ENCODE measurements at regions not wholly inside any gene's neighbourhood (a gene's known extent, or its start where the extent isn't known, plus 50 kb on each side); places are given as distances from the start of the nearest gene placed in this dataset.

DNA sequence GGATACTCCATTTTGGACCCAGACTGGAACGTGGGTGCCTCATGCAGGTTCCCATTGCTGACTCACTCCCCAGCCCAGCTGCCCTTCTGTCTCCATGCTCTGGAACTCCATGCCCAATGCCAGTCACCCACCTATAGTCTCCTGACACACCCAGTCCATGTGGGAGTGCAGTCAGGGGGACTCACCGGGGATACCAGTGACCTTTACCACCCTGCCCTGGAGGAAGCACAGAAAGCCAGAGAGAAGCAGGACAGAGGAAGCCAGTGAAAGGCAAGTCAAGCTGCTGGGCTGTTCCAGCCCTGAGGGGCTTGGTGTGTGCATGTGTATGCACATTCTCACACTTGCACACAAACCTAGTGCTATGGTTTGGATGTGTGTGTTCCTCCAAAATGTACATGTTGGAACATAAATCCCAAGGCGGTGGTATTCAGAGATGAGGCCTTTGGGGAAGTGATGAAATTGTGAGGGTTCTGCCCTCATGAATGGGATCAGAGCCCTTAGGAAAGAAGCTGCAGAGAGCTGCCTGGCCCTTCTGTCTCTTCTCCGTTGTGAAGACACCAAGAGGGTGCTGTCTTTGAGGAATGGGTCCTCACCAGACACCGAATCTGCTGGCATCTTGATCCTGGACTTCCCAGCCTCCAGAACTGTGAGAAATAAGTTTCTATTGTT, 121.4 kb upstream of the MAFB start:
- TF ChIP-seq PHF8 (CRISPR knock-in tag; IDR thresholded peaks at IDR 0.05) (no peak), ZNF33A (CRISPR knock-in tag; IDR thresholded peaks at IDR 0.05; ENCODE audit: borderline replicate concordance) (no peak), EZH2 (conservative IDR thresholded peaks at IDR 0.05; ENCODE audit: low read depth, low read length) (no peak)
- TF ChIP-seq, protein P1, sequence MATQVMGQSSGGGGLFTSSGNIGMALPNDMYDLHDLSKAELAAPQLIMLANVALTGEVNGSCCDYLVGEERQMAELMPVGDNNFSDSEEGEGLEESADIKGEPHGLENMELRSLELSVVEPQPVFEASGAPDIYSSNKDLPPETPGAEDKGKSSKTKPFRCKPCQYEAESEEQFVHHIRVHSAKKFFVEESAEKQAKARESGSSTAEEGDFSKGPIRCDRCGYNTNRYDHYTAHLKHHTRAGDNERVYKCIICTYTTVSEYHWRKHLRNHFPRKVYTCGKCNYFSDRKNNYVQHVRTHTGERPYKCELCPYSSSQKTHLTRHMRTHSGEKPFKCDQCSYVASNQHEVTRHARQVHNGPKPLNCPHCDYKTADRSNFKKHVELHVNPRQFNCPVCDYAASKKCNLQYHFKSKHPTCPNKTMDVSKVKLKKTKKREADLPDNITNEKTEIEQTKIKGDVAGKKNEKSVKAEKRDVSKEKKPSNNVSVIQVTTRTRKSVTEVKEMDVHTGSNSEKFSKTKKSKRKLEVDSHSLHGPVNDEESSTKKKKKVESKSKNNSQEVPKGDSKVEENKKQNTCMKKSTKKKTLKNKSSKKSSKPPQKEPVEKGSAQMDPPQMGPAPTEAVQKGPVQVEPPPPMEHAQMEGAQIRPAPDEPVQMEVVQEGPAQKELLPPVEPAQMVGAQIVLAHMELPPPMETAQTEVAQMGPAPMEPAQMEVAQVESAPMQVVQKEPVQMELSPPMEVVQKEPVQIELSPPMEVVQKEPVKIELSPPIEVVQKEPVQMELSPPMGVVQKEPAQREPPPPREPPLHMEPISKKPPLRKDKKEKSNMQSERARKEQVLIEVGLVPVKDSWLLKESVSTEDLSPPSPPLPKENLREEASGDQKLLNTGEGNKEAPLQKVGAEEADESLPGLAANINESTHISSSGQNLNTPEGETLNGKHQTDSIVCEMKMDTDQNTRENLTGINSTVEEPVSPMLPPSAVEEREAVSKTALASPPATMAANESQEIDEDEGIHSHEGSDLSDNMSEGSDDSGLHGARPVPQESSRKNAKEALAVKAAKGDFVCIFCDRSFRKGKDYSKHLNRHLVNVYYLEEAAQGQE (IDR thresholded peaks at IDR 0.05; ENCODE audit: borderline replicate concordance in 1 of 2, low read depth in 1 of 2, low read length in 2 of 2) = no peak
